ENCODE measurements at regions not wholly inside any gene's neighbourhood (a gene's known extent, or its start where the extent isn't known, plus 50 kb on each side); places are given as distances from the start of the nearest gene placed in this dataset.

DNA sequence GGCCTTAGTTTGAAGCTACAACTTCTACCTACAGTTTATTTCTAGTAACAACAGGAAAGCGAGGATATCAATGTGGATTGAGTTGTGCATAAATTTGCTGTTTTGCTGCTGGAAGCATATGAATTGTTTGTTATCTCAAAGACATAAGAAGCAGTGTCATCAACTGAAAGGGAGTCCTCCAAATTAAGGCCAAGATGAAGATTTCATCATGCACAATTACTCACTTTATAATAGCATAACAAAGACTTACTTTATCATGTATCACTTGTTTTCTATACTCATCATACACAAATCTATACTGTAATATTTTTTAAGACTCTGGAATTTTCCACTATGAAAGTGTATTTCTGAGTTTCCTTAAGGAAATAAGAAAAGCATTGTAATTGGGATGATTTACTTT lies 136.1 kb upstream of the FANCL start:
- no peak overlapping the region for H3K4me3 ChIP-seq
- DNase-seq (ENCODE audit: low read depth in 1 of 2, low spot score in 1 of 2) = no peak
- H3K4me1 ChIP-seq (ENCODE audit: low read depth) = no peaks in the 10 kb centered on the region
- no peaks in the 10 kb centered on the region for H3K9me3 ChIP-seq (ENCODE audit: low read depth)
- H3K27ac ChIP-seq = no peak overlapping the region
- no peak for TF ChIP-seq CTCF (IDR thresholded peaks at IDR 0.05; ENCODE audit: low read depth, low read length)
- H3K27me3 ChIP-seq = no peaks in the 10 kb centered on the region
- H3K36me3 ChIP-seq = no peaks in the 10 kb centered on the region

GRCh38 chr2:58376592-58376991 lies 135.5 kb upstream of the FANCL start:
- no peaks in the 10 kb centered on the region for H3K36me3 ChIP-seq
- no peaks in the 10 kb centered on the region for H3K27me3 ChIP-seq
- TF ChIP-seq CTCF (IDR thresholded peaks at IDR 0.05; ENCODE audit: low read depth, low read length) = no peak
- H3K27ac ChIP-seq = no peak overlapping the region
- no peak overlapping the region for H3K4me3 ChIP-seq
- no peak for DNase-seq (ENCODE audit: low read depth in 1 of 2, low spot score in 1 of 2)
- no peaks in the 10 kb centered on the region for H3K4me1 ChIP-seq (ENCODE audit: low read depth)
- H3K9me3 ChIP-seq (ENCODE audit: low read depth) = no peaks in the 10 kb centered on the region

DNA sequence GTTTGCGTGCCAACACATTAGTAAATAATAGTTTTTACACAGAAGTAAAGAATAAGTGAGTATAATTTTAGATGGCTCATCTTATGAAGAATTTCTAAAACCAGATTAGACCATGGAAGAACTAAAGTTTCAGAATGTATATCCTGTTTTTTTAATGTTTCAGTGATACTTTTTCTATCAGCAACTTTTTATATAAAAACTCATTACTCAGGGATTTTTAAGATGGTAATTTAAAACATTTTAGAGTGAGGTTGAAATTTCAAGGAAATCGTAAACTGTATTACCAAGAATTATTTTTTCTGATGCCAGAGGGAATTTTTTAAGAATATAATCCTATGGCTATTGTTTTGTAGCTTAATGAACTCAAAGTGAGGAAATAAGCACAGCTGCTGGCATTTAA lies 128.5 kb upstream of the FANCL start:
- no peak for TF ChIP-seq CTCF (IDR thresholded peaks at IDR 0.05; ENCODE audit: low read depth, low read length)
- no peak overlapping the region for H3K27ac ChIP-seq
- H3K36me3 ChIP-seq = no peaks in the 10 kb centered on the region
- H3K4me3 ChIP-seq = no peak overlapping the region
- H3K9me3 ChIP-seq (ENCODE audit: low read depth) = no peaks in the 10 kb centered on the region
- H3K27me3 ChIP-seq = no peaks in the 10 kb centered on the region
- no peak for DNase-seq (ENCODE audit: low read depth in 1 of 2, low spot score in 1 of 2)
- H3K4me1 ChIP-seq (ENCODE audit: low read depth) = no peaks in the 10 kb centered on the region

DNA sequence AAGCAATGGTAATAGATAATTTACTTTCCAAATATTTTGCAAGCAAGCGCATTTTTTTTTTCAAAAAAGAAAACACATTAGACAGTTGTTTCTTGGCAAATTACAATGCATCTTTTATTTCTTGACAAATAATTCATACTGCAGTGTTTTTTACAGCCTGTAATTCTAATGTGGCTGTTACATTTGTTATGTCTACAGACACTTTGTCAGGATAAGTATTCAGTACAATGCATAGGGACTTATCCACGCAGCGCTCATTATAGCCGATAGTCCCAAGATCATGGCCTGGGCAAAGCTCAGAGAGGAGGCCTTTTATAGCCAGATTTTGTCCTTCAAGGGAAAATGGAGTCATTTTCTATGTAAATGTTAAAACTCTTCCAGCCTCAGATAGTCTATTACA lies 123.0 kb upstream of the FANCL start:
- no peaks in the 10 kb centered on the region for H3K27me3 ChIP-seq
- no peaks in the 10 kb centered on the region for H3K36me3 ChIP-seq

DNA sequence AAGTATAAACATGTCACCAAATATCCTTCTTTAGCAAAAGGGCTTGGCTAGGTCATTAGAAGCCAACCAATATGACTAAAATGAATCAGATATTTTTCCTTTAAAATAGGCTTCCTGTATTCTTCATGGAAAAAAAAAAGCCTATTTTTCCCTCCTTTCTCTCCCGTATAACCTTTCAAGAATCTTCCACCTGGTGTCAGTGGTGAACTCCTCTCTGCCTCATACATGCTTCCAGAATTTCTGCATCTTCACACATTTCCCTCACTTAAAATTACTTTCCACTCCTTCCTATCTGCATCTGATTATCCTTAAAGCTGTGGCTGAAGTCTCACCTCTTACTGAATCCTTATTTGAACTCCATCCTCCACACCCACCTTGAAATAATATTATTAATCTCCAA lies 116.9 kb upstream of the FANCL start:
- no peaks in the 10 kb centered on the region for H3K36me3 ChIP-seq
- no peaks in the 10 kb centered on the region for H3K4me1 ChIP-seq (ENCODE audit: low read depth)
- no peaks in the 10 kb centered on the region for H3K27me3 ChIP-seq
- H3K4me3 ChIP-seq = no peak overlapping the region
- H3K27ac ChIP-seq = no peak overlapping the region
- no peak for DNase-seq (ENCODE audit: low read depth in 1 of 2, low spot score in 1 of 2)
- TF ChIP-seq CTCF (IDR thresholded peaks at IDR 0.05; ENCODE audit: low read depth, low read length) = no peak
- H3K9me3 ChIP-seq (ENCODE audit: low read depth) = no peaks in the 10 kb centered on the region

More for the DNA sequence above, 123.0 kb upstream of the FANCL start:
- no peaks in the 10 kb centered on the region for H3K4me1 ChIP-seq (ENCODE audit: low read depth)
- H3K4me3 ChIP-seq = no peak overlapping the region
- no peak for TF ChIP-seq CTCF (IDR thresholded peaks at IDR 0.05; ENCODE audit: low read depth, low read length)
- H3K27ac ChIP-seq = no peak overlapping the region
- DNase-seq (ENCODE audit: low read depth in 1 of 2, low spot score in 1 of 2) = no peak
- H3K9me3 ChIP-seq (ENCODE audit: low read depth) = no peaks in the 10 kb centered on the region

GRCh38 chr2:58357521-58357920 lies 116.4 kb upstream of the FANCL start:
- Histone ChIP-seq H3K4me1 (ENCODE audit: low read depth) (no peaks in the 10 kb centered on the region), H3K27ac (no peak overlapping the region), H3K4me3 (no peak overlapping the region), H3K9me3 (ENCODE audit: low read depth) (no peaks in the 10 kb centered on the region), H3K27me3 (no peaks in the 10 kb centered on the region), H3K36me3 (no peaks in the 10 kb centered on the region)
- DNase-seq (ENCODE audit: low read depth in 1 of 2, low spot score in 1 of 2) = no peak
- TF ChIP-seq CTCF (IDR thresholded peaks at IDR 0.05; ENCODE audit: low read depth, low read length) = no peak
